ENCODE measurements at regions not wholly inside any gene's neighbourhood (a gene's known extent, or its start where the extent isn't known, plus 50 kb on each side); places are given as distances from the start of the nearest gene placed in this dataset.
"Not testable (repeated sequence)": the region's sequence is repeated elsewhere in the genome, so short reads cannot be mapped to it uniquely, and the experiment has no call there.

GRCh38 chr16:60091529-60091928 lies 1357.4 kb upstream of the GOT2 start:
- Histone ChIP-seq H3K9ac (ENCODE audit: low read length) (no peak overlapping the region), H3K4me2 (ENCODE audit: low read depth, low read length, poor library complexity, severe bottlenecking) (no peak overlapping the region), H3K9me3 (ENCODE audit: insufficient read depth, low read length) (no peaks in the 10 kb centered on the region), H3K79me2 (ENCODE audit: insufficient read depth, low read length) (no peaks in the 10 kb centered on the region), H3K27me3 (ENCODE audit: low read length) (no peaks in the 10 kb centered on the region), H3F3A (ENCODE audit: insufficient read depth) (no peaks in the 10 kb centered on the region), H3K27ac (ENCODE audit: low read depth, low read length) (no peak overlapping the region), H3K36me3 (ENCODE audit: low read length) (no peaks in the 10 kb centered on the region), H3K4me3 (ENCODE audit: insufficient read depth, low read length, poor library complexity, severe bottlenecking) (no peak overlapping the region), H4K20me1 (ENCODE audit: low read depth, low read length) (no peaks in the 10 kb centered on the region), H2AFZ (ENCODE audit: low read depth, low read length, severe bottlenecking) (no peak overlapping the region), H3K9me2 (replicated peaks; ENCODE audit: insufficient read depth, low read length) (no peaks in the 10 kb centered on the region)
- TF ChIP-seq, protein P1, sequence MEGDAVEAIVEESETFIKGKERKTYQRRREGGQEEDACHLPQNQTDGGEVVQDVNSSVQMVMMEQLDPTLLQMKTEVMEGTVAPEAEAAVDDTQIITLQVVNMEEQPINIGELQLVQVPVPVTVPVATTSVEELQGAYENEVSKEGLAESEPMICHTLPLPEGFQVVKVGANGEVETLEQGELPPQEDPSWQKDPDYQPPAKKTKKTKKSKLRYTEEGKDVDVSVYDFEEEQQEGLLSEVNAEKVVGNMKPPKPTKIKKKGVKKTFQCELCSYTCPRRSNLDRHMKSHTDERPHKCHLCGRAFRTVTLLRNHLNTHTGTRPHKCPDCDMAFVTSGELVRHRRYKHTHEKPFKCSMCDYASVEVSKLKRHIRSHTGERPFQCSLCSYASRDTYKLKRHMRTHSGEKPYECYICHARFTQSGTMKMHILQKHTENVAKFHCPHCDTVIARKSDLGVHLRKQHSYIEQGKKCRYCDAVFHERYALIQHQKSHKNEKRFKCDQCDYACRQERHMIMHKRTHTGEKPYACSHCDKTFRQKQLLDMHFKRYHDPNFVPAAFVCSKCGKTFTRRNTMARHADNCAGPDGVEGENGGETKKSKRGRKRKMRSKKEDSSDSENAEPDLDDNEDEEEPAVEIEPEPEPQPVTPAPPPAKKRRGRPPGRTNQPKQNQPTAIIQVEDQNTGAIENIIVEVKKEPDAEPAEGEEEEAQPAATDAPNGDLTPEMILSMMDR (IDR thresholded peaks at IDR 0.05; ENCODE audit: insufficient read depth, low read length, poor library complexity, severe bottlenecking): no peak
- TF ChIP-seq EZH2phosphoT487 (conservative IDR thresholded peaks at IDR 0.05; ENCODE audit: low read length): no peak

GRCh38 chr16:60091071-60091470 lies 1357.0 kb upstream of the GOT2 start:
- no peaks in the 10 kb centered on the region for H3K27me3 ChIP-seq (ENCODE audit: low read length)
- no peaks in the 10 kb centered on the region for H3K79me2 ChIP-seq (ENCODE audit: insufficient read depth, low read length)
- no peak overlapping the region for H3K9ac ChIP-seq (ENCODE audit: low read length)
- TF ChIP-seq EZH2phosphoT487 (conservative IDR thresholded peaks at IDR 0.05; ENCODE audit: low read length): no peak
- TF ChIP-seq, protein P1 (IDR thresholded peaks at IDR 0.05; ENCODE audit: insufficient read depth, low read length, poor library complexity, severe bottlenecking): no peak
- no peaks in the 10 kb centered on the region for H3K36me3 ChIP-seq (ENCODE audit: low read length)
- no peaks in the 10 kb centered on the region for H3K9me3 ChIP-seq (ENCODE audit: insufficient read depth, low read length)
- no peak overlapping the region for H3K27ac ChIP-seq (ENCODE audit: low read depth, low read length)
- no peaks in the 10 kb centered on the region for H4K20me1 ChIP-seq (ENCODE audit: low read depth, low read length)
- no peaks in the 10 kb centered on the region for H3K9me2 ChIP-seq (replicated peaks; ENCODE audit: insufficient read depth, low read length)
- H3F3A ChIP-seq (ENCODE audit: insufficient read depth): no peaks in the 10 kb centered on the region
- H2AFZ ChIP-seq (ENCODE audit: low read depth, low read length, severe bottlenecking): no peak overlapping the region
- no peak overlapping the region for H3K4me2 ChIP-seq (ENCODE audit: low read depth, low read length, poor library complexity, severe bottlenecking)
- H3K4me3 ChIP-seq (ENCODE audit: insufficient read depth, low read length, poor library complexity, severe bottlenecking): no peak overlapping the region

- Histone ChIP-seq H3K9ac (ENCODE audit: low read length) (no peak overlapping the region), H2AFZ (ENCODE audit: low read depth, low read length, severe bottlenecking) (no peak overlapping the region), H3K9me3 (ENCODE audit: insufficient read depth, low read length) (no peaks in the 10 kb centered on the region), H3K9me2 (replicated peaks; ENCODE audit: insufficient read depth, low read length) (no peaks in the 10 kb centered on the region), H4K20me1 (ENCODE audit: low read depth, low read length) (no peaks in the 10 kb centered on the region), H3K27me3 (ENCODE audit: low read length) (no peaks in the 10 kb centered on the region), H3K4me2 (ENCODE audit: low read depth, low read length, poor library complexity, severe bottlenecking) (no peak overlapping the region), H3K36me3 (ENCODE audit: low read length) (no peaks in the 10 kb centered on the region), H3K27ac (ENCODE audit: low read depth, low read length) (no peak overlapping the region), H3K79me2 (ENCODE audit: insufficient read depth, low read length) (no peaks in the 10 kb centered on the region), H3K4me3 (ENCODE audit: insufficient read depth, low read length, poor library complexity, severe bottlenecking) (no peak overlapping the region), H3F3A (ENCODE audit: insufficient read depth) (no peaks in the 10 kb centered on the region)
- TF ChIP-seq EZH2phosphoT487 (conservative IDR thresholded peaks at IDR 0.05; ENCODE audit: low read length): no peak
- TF ChIP-seq, protein P1 (IDR thresholded peaks at IDR 0.05; ENCODE audit: insufficient read depth, low read length, poor library complexity, severe bottlenecking): no peak
Observed at GRCh38 chr16:60087530-60087929, 1353.4 kb upstream of the GOT2 start.

DNA sequence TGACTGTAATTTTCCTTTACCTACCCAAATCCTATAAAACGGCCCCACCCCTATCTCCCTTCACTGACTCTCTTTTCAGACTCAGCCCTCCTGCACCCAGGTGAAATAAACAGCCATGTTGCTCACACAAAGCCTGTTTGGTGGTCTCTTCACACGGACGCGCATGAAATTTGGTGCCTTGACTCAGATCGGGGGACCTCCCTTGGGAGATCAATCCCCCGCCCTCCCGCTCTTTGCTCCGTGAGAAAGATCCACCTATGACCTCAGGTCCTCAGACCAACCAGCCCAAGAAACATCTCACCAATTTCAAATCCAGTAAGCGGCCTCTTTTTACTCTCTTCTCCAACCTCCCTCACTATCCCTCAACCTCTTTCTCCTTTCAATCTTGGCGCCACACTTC lies 1344.7 kb upstream of the GOT2 start:
- H2AFZ ChIP-seq (ENCODE audit: low read depth, low read length, severe bottlenecking): not testable (repeated sequence)

More for the DNA sequence above, 1344.7 kb upstream of the GOT2 start:
- H3K4me3 ChIP-seq (ENCODE audit: insufficient read depth, low read length, poor library complexity, severe bottlenecking); H3K27me3 ChIP-seq (ENCODE audit: low read length); H3K9me3 ChIP-seq (ENCODE audit: insufficient read depth, low read length); H3K9me2 ChIP-seq (replicated peaks; ENCODE audit: insufficient read depth, low read length); H3K4me2 ChIP-seq (ENCODE audit: low read depth, low read length, poor library complexity, severe bottlenecking); H4K20me1 ChIP-seq (ENCODE audit: low read depth, low read length); H3K79me2 ChIP-seq (ENCODE audit: insufficient read depth, low read length); H3K9ac ChIP-seq (ENCODE audit: low read length); H3K27ac ChIP-seq (ENCODE audit: low read depth, low read length); H3K36me3 ChIP-seq (ENCODE audit: low read length); H3F3A ChIP-seq (ENCODE audit: insufficient read depth): not testable (repeated sequence)

Measured in SU-DHL-6 (cell line).